ENCODE measurements at regions not wholly inside any gene's neighbourhood (a gene's known extent, or its start where the extent isn't known, plus 50 kb on each side); places are given as distances from the start of the nearest gene placed in this dataset.

- TF ChIP-seq CTCF (IDR thresholded peaks at IDR 0.05) (no peak), POLR2A (IDR thresholded peaks at IDR 0.05) (no peak), EP300 (IDR thresholded peaks at IDR 0.05) (no peak), POLR2AphosphoS5 (IDR thresholded peaks at IDR 0.05) (no peak)
Observed at GRCh38 chr12:113580437-113580836, 108.8 kb upstream of the LHX5 start.

All from sigmoid colon (tissue), 4 donors.